ENCODE measurements at regions not wholly inside any gene's neighbourhood (a gene's known extent, or its start where the extent isn't known, plus 50 kb on each side); places are given as distances from the start of the nearest gene placed in this dataset.
"Not testable (repeated sequence)": the region's sequence is repeated elsewhere in the genome, so short reads cannot be mapped to it uniquely, and the experiment has no call there.

DNA sequence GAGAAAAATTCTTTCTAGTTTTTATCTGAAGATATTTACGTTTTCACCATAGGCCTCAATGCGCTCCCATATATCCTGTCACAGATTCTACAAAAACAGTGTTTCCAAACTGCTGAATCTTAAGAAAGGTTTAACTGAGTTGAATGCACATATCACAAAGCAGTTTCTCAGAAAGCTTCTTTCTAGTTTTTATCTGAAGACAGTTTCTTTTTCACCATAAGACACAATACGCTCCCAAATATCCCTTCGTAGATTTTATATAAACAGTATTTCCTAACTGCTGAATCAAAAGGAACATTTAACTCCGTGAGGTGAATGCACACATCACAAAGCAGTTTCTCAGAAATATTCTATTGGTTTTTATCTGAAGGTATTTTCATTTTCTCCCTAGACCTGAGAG, 385.5 kb downstream of the ALG10 start:
- Mint-ChIP-seq H3K36me3 (ENCODE audit: insufficient read depth in 2 of 2) (peaks cover 11 to 41% of the 10 kb centered on the region in 2 donors), H3K4me1 (ENCODE audit: low read depth) (no peaks in the 10 kb centered on the region), H3K9me3 (peaks cover 11 to 22% of the 10 kb centered on the region in 2 donors), H3K27me3 (ENCODE audit: low read depth) (no peaks in the 10 kb centered on the region), H3K4me3 (no peak overlapping the region), H3K27ac (no peak overlapping the region)
- ATAC-seq (replicated peaks in 1 of 2) (no peak), DNase-seq (no peak)

DNA sequence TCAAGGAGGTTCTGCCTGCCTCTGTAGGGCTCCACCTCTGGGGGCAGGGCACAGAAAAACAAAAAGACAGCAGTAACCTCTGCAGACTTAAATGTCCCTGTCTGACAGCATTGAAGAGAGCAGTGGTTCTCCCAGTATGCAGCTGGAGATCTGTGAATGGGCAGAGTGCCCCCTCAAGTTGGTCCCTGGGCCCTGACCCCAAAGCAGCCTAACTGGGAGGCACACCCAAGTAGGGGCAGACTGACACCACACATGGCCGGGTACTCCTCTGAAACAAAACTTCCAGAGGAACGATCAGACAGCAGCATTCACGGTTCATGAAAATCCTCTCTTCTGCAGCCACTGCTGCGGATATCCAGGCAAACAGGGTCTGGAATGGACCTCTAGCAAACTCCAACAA, 409.2 kb downstream of the ALG10 start:
- DNase-seq; H3K27ac Mint-ChIP-seq; H3K27me3 Mint-ChIP-seq (ENCODE audit: low read depth); H3K4me1 Mint-ChIP-seq (ENCODE audit: low read depth); H3K4me3 Mint-ChIP-seq; ATAC-seq (replicated peaks in 1 of 2): not testable (repeated sequence)
- Mint-ChIP-seq H3K9me3 (peaks cover 13 to 14% of the 10 kb centered on the region in 2 donors), H3K36me3 (ENCODE audit: insufficient read depth in 2 of 2) (peaks cover 5 to 13% of the 10 kb centered on the region in 2 donors)

All from activated T-cell treated with anti-CD3 and anti-CD28 coated beads, Interleukin-2, amount 50 U/mL, for 72 hours (primary cell).